HG03060 (cell line): ENCODE measurements at regions not wholly inside any gene's neighbourhood (a gene's known extent, or its start where the extent isn't known, plus 50 kb on each side); places are given as distances from the start of the nearest gene placed in this dataset.

Experiments used
- ATAC-seq: cut with Tn5 transposase; IDR thresholded peaks from one replicate; pipeline ENCODE4 v1.9.1; 2021; ENCODE audit warnings: low read depth, moderate number of reproducible peaks; ENCODE audit not compliant: unreplicated experiment

- ATAC-seq: no peak
Measured at GRCh38 chr15:62527387-62527786, 362.3 kb upstream of the C2CD4B start.

- ATAC-seq: no peak
Measured at GRCh38 chr15:62528505-62528904, 363.4 kb upstream of the C2CD4B start.

- ATAC-seq: no peak
Measured at GRCh38 chr15:62532367-62532766, 367.3 kb upstream of the C2CD4B start.

- no peak for ATAC-seq
Measured at GRCh38 chr15:62533687-62534086, 368.6 kb upstream of the C2CD4B start.

GRCh38 chr15:62534996-62535395 lies 369.9 kb upstream of the C2CD4B start:
- no peak for ATAC-seq

GRCh38 chr15:62539236-62539635 lies 374.2 kb upstream of the C2CD4B start:
- ATAC-seq: no peak

GRCh38 chr15:62541250-62541649 lies 376.2 kb upstream of the C2CD4B start:
- ATAC-seq: no peak

GRCh38 chr15:62541846-62542245 lies 376.8 kb upstream of the C2CD4B start:
- no peak for ATAC-seq

- ATAC-seq: no peak
Measured at GRCh38 chr15:62544446-62544845, 379.4 kb upstream of the C2CD4B start.

GRCh38 chr15:62545467-62546227 lies 380.6 kb upstream of the C2CD4B start:
- ATAC-seq: no peak

- no peak for ATAC-seq
Measured at GRCh38 chr15:62546628-62547027, 381.5 kb upstream of the C2CD4B start.

GRCh38 chr15:62547584-62547983 lies 382.5 kb upstream of the C2CD4B start:
- no peak for ATAC-seq

- ATAC-seq: no peak
Measured at GRCh38 chr15:62549345-62549970, 384.4 kb upstream of the C2CD4B start.

- ATAC-seq: no peak
Measured at GRCh38 chr15:62550106-62550505, 385.0 kb upstream of the C2CD4B start.

GRCh38 chr15:62552444-62552843 lies 387.4 kb upstream of the C2CD4B start:
- ATAC-seq: no peak

GRCh38 chr15:62553911-62554563 lies 389.0 kb upstream of the C2CD4B start:
- peak; percentile 60 for ATAC-seq

- ATAC-seq: no peak
Measured at GRCh38 chr15:62558640-62559380, 393.7 kb upstream of the C2CD4B start.

GRCh38 chr15:62559381-62559733 lies 394.3 kb upstream of the C2CD4B start:
- no peak for ATAC-seq

- no peak for ATAC-seq
Measured at GRCh38 chr15:62561059-62561519, 396.0 kb upstream of the C2CD4B start.

GRCh38 chr15:62561571-62561970 lies 396.5 kb upstream of the C2CD4B start:
- ATAC-seq: no peak
